WTC11 (cell line): ENCODE measurements at regions not wholly inside any gene's neighbourhood (a gene's known extent, or its start where the extent isn't known, plus 50 kb on each side); places are given as distances from the start of the nearest gene placed in this dataset.

Experiments used
- ATAC-seq: fragments of 200-7000 bp; cut with Tn5 transposase; 2 replicates; pipeline ENCODE4 v1.10.0; 2021; ENCODE audit warnings: mild to moderate bottlenecking, moderate library complexity
- CTCF ChIA-PET: fragments of 300-600 bp; sonication (Branson Sonifier 250); formaldehyde crosslinking; loops from one replicate; lab custom pipeline; 2021; ENCODE audit warnings: antibody characterized with exemption; lab: Charles Lee
- POLR2A ChIA-PET: fragments of 350-600 bp; sonication (Branson Sonifier 250); formaldehyde crosslinking; loops from one replicate; lab custom pipeline; 2021; ENCODE audit warnings: antibody characterized with exemption; lab: Charles Lee
- DNase-seq: peaks from one replicate; pipeline ENCODE4 v3.0.0; 2021; ENCODE audit warnings: low spot score
- H3K27ac Mint-ChIP-seq: 2 replicates; pipeline ENCODE4 v1.8.0; 2021; ENCODE audit warnings: mixed read lengths
- H3K27me3 Mint-ChIP-seq: 2 replicates; pipeline ENCODE4 v1.8.0; 2021; ENCODE audit warnings: low read depth, mild to moderate bottlenecking, moderate library complexity, mixed read lengths
- H3K36me3 Mint-ChIP-seq: 2 replicates; pipeline ENCODE4 v1.8.0; 2021; ENCODE audit warnings: mixed read lengths
- H3K4me1 Mint-ChIP-seq: 2 replicates; pipeline ENCODE4 v1.8.0; 2022; ENCODE audit warnings: mixed read lengths
- H3K4me3 Mint-ChIP-seq: 2 replicates; pipeline ENCODE4 v1.8.0; 2021; ENCODE audit warnings: mild to moderate bottlenecking, moderate library complexity, mixed read lengths
- H3K9me3 Mint-ChIP-seq: 2 replicates; pipeline ENCODE4 v1.8.0; 2021; ENCODE audit warnings: mixed read lengths
- ATF1 ChIP-seq: sonication (generic); formaldehyde crosslinking; IDR thresholded peaks from 2 replicates; pipeline ENCODE4 v1.8.1; 2023; ENCODE audit warnings: mild to moderate bottlenecking, moderate library complexity, missing genetic modification reagents
- CBFB ChIP-seq: sonication (generic); formaldehyde crosslinking; IDR thresholded peaks from 2 replicates; pipeline ENCODE4 v1.8.1; 2022; ENCODE audit warnings: mild to moderate bottlenecking, low read depth, missing genetic modification reagents
- CREM ChIP-seq: sonication (generic); formaldehyde crosslinking; IDR thresholded peaks from 2 replicates; pipeline ENCODE4 v1.8.1; 2022; ENCODE audit warnings: mild to moderate bottlenecking, missing genetic modification reagents, moderate library complexity
- ELF4 ChIP-seq: sonication (generic); formaldehyde crosslinking; IDR thresholded peaks from 2 replicates; pipeline ENCODE4 v1.8.1; 2022; ENCODE audit warnings: low read depth, mild to moderate bottlenecking, moderate library complexity, missing genetic modification reagents
- ETV6 ChIP-seq: sonication (generic); formaldehyde crosslinking; IDR thresholded peaks from 2 replicates; pipeline ENCODE4 v1.8.1; 2022; ENCODE audit warnings: mild to moderate bottlenecking, missing genetic modification reagents
- FOXK1 ChIP-seq: sonication (generic); formaldehyde crosslinking; IDR thresholded peaks from 2 replicates; pipeline ENCODE4 v1.8.0; 2022; ENCODE audit warnings: mild to moderate bottlenecking, moderate library complexity, missing genetic modification reagents
- FOXP1 ChIP-seq: sonication (generic); formaldehyde crosslinking; IDR thresholded peaks from 2 replicates; pipeline ENCODE4 v1.8.0; 2022; ENCODE audit warnings: missing genetic modification reagents, mild to moderate bottlenecking, moderate library complexity, borderline replicate concordance
- GABPB1 ChIP-seq: sonication (generic); formaldehyde crosslinking; IDR thresholded peaks from 2 replicates; pipeline ENCODE4 v1.8.1; 2023; ENCODE audit warnings: mild to moderate bottlenecking, missing genetic modification reagents
- JUN ChIP-seq: sonication (generic); formaldehyde crosslinking; IDR thresholded peaks from 2 replicates; pipeline ENCODE4 v1.8.0; 2023; ENCODE audit warnings: mild to moderate bottlenecking, missing genetic modification reagents
- KAT7 ChIP-seq: sonication (generic); formaldehyde crosslinking; IDR thresholded peaks from 2 replicates; pipeline ENCODE4 v1.8.1; 2023; ENCODE audit warnings: missing genetic modification reagents, mild to moderate bottlenecking, borderline replicate concordance
- NFYB ChIP-seq: sonication (generic); formaldehyde crosslinking; conservative IDR thresholded peaks from 2 replicates; pipeline ENCODE4 v1.8.0; 2022; ENCODE audit warnings: low read depth, missing genetic modification reagents
- PRRX2 ChIP-seq: fragments of 250-450 bp; sonication (Bioruptor Pico); IDR thresholded peaks from 2 replicates; pipeline ENCODE4 v1.8.0; 2021; ENCODE audit warnings: mild to moderate bottlenecking
- ZNF263 ChIP-seq: sonication (generic); formaldehyde crosslinking; IDR thresholded peaks from 2 replicates; pipeline ENCODE4 v1.8.1; 2022; ENCODE audit warnings: low read depth, mild to moderate bottlenecking, moderate library complexity, missing genetic modification reagents
- TF ChIP-seq, protein P1 (sequence below): sonication (generic); formaldehyde crosslinking; IDR thresholded peaks from 2 replicates; pipeline ENCODE4 v1.8.1; 2023; ENCODE audit warnings: mild to moderate bottlenecking, moderate library complexity, missing genetic modification reagents
- TF ChIP-seq, protein P2 (sequence below): sonication (generic); formaldehyde crosslinking; IDR thresholded peaks from 2 replicates; pipeline ENCODE4 v1.8.0; 2022; ENCODE audit warnings: mild to moderate bottlenecking, missing genetic modification reagents
- TF ChIP-seq, protein P3 (sequence below): sonication (generic); formaldehyde crosslinking; IDR thresholded peaks from 2 replicates; pipeline ENCODE4 v1.8.1; 2022; ENCODE audit warnings: low read depth, missing genetic modification reagents, borderline replicate concordance
- TF ChIP-seq, protein P4 (sequence below): sonication (generic); formaldehyde crosslinking; IDR thresholded peaks from 2 replicates; pipeline ENCODE4 v1.8.1; 2023; ENCODE audit warnings: mild to moderate bottlenecking, missing genetic modification reagents
- TF ChIP-seq, protein P5 (sequence below): fragments of 250-450 bp; sonication (Bioruptor Pico); IDR thresholded peaks from 2 replicates; pipeline ENCODE4 v1.9.0; 2021; ENCODE audit warnings: mild to moderate bottlenecking

DNA sequence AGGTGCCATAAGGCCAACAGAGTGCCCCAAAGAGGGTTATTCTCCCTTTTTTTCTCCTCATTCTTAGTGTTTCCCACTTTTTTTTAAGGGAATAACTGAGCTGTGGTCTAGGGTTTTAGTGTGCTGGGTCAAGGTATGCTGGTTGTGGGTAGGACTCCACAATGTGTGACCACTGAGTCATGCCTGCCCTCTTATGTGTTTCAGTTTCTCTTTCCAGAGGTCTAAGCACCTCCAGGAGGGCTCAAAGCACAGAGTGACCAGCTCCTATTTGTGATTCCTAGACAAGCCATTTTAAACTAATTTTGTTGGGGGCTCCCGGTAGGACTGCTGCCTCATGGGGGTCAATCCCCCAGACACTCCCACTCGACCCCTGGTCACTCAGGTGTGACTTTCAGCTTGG lies 80.5 kb upstream of the GC start (continued):
- TF ChIP-seq, protein P1, sequence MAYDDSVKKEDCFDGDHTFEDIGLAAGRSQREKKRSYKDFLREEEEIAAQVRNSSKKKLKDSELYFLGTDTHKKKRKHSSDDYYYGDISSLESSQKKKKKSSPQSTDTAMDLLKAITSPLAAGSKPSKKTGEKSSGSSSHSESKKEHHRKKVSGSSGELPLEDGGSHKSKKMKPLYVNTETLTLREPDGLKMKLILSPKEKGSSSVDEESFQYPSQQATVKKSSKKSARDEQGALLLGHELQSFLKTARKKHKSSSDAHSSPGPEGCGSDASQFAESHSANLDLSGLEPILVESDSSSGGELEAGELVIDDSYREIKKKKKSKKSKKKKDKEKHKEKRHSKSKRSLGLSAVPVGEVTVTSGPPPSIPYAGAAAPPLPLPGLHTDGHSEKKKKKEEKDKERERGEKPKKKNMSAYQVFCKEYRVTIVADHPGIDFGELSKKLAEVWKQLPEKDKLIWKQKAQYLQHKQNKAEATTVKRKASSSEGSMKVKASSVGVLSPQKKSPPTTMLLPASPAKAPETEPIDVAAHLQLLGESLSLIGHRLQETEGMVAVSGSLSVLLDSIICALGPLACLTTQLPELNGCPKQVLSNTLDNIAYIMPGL = no peak

DNA sequence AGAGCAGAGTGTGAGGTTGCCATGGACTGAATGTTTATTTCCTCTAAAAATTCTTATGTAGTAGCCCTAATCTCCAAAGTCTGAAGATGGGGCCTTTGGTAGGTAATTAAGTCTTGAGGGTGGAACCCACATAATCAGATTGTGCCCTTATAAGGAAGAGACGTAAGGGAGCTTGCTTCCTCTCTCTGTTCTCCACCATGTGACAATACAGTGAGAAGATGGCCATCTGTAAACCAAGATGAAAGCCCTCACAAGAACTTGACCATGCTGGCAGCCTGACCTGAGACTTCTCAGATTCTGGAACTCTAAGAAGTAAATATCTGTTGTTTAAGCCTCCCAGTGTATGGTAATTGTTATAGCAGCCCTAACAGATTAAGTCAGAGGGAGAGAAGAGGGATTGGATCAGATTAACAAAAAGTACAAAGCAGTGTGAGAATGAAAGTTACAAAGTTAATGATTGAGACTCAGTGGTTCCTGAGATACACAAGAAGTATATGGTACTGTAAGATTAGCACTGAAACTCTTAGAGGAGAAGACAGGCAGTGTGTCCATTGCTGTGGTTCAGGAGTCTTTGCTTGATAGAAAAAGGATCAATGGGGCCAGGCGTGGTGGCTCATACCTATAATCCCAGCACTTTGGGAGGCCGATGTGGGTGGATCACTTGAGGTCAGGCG lies 82.5 kb upstream of the GC start:
- Mint-ChIP-seq H3K4me3 (no peak overlapping the region), H3K27me3 (peaks cover 5% of the 10 kb centered on the region; the same call in 1 of the 2 replicates), H3K9me3 (peaks cover 76% of the 10 kb centered on the region), H3K27ac (no peak overlapping the region), H3K36me3 (peaks cover 64% of the 10 kb centered on the region), H3K4me1 (no peaks in the 10 kb centered on the region)
- POLR2A ChIA-PET = no interaction called here
- no peak for DNase-seq
- no peak for ATAC-seq
- CTCF ChIA-PET = no interaction called here
- TF ChIP-seq ETV6 (CRISPR knock-in tag) (no peak), CBFB (CRISPR knock-in tag) (no peak), ZNF263 (no peak), CREM (no peak), ATF1 (CRISPR knock-in tag) (no peak), PRRX2 (CRISPR knock-in tag) (no peak), FOXP1 (no peak), NFYB (no peak), ELF4 (CRISPR knock-in tag) (no peak), GABPB1 (CRISPR knock-in tag) (no peak)
- TF ChIP-seq, protein P2, sequence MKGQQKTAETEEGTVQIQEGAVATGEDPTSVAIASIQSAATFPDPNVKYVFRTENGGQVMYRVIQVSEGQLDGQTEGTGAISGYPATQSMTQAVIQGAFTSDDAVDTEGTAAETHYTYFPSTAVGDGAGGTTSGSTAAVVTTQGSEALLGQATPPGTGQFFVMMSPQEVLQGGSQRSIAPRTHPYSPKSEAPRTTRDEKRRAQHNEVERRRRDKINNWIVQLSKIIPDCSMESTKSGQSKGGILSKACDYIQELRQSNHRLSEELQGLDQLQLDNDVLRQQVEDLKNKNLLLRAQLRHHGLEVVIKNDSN (CRISPR knock-in tag) = no peak
- TF ChIP-seq, protein P3, sequence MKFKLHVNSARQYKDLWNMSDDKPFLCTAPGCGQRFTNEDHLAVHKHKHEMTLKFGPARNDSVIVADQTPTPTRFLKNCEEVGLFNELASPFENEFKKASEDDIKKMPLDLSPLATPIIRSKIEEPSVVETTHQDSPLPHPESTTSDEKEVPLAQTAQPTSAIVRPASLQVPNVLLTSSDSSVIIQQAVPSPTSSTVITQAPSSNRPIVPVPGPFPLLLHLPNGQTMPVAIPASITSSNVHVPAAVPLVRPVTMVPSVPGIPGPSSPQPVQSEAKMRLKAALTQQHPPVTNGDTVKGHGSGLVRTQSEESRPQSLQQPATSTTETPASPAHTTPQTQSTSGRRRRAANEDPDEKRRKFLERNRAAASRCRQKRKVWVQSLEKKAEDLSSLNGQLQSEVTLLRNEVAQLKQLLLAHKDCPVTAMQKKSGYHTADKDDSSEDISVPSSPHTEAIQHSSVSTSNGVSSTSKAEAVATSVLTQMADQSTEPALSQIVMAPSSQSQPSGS (CRISPR knock-in tag) = no peak
- TF ChIP-seq, protein P4, sequence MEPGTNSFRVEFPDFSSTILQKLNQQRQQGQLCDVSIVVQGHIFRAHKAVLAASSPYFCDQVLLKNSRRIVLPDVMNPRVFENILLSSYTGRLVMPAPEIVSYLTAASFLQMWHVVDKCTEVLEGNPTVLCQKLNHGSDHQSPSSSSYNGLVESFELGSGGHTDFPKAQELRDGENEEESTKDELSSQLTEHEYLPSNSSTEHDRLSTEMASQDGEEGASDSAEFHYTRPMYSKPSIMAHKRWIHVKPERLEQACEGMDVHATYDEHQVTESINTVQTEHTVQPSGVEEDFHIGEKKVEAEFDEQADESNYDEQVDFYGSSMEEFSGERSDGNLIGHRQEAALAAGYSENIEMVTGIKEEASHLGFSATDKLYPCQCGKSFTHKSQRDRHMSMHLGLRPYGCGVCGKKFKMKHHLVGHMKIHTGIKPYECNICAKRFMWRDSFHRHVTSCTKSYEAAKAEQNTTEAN (CRISPR knock-in tag) = no peak

DNA sequence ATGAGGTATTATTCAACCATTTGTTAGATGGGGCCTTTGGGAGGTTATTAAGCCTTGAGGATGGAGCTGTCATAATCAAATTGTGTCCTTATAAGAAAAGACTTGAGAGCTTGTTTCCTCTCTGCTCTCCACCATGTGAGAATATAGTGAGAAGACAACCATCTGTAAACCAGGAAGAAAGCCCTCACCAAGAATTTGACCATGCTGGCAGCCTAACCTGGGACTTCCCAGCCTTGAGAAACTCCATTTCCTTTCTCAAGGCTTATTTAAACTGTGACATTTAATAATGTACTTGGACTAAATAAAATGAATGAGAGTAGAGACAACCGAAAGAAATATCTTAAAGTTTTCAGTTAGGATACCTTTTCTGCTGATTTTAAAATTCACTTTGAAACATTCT lies 83.7 kb upstream of the GC start:
- Mint-ChIP-seq H3K27me3 (peaks cover 5% of the 10 kb centered on the region; the same call in 1 of the 2 replicates), H3K36me3 (peaks cover 61% of the 10 kb centered on the region), H3K4me3 (no peak overlapping the region), H3K27ac (no peak overlapping the region), H3K9me3 (peaks cover 72% of the 10 kb centered on the region), H3K4me1 (no peaks in the 10 kb centered on the region)
- no peak for ATAC-seq
- ChIA-PET POLR2A (no interaction called here), CTCF (no interaction called here)
- DNase-seq = no peak
- TF ChIP-seq KAT7 (no peak), JUN (CRISPR knock-in tag) (no peak), FOXK1 (CRISPR knock-in tag) (no peak)
- TF ChIP-seq, protein P5, sequence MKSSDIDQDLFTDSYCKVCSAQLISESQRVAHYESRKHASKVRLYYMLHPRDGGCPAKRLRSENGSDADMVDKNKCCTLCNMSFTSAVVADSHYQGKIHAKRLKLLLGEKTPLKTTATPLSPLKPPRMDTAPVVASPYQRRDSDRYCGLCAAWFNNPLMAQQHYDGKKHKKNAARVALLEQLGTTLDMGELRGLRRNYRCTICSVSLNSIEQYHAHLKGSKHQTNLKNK (CRISPR knock-in tag) = no peak
